OCI-LY1 (cell line): ENCODE measurements at regions not wholly inside any gene's neighbourhood (a gene's known extent, or its start where the extent isn't known, plus 50 kb on each side); places are given as distances from the start of the nearest gene placed in this dataset.
"Not testable (repeated sequence)": the region's sequence is repeated elsewhere in the genome, so short reads cannot be mapped to it uniquely, and the experiment has no call there.

Experiments used
- H2AFZ ChIP-seq: fragments of 200-600 bp; sonication (generic), shearing (Covaris generic); 2 replicates; pipeline ENCODE4 v1.6.0; 2014; ENCODE audit warnings: antibody characterized with exemption, mild to moderate bottlenecking, low read length
- H3F3A ChIP-seq: fragments of 200-600 bp; sonication (generic), shearing (Covaris generic); 2 replicates; pipeline ENCODE4 v1.6.0; 2014; ENCODE audit warnings: mild to moderate bottlenecking, antibody characterized with exemption, low read length, moderate library complexity; ENCODE audit not compliant: insufficient read depth
- H3K27ac ChIP-seq: fragments of 200-600 bp; sonication (generic); 2 replicates; pipeline ENCODE4 v1.5.1; 2014; ENCODE audit warnings: low read length, mixed run types, mild to moderate bottlenecking, low read depth; ENCODE audit not compliant: poor library complexity, severe bottlenecking
- H3K27me3 ChIP-seq: fragments of 200-600 bp; sonication (generic); 2 replicates; pipeline ENCODE4 v1.6.0; 2014; ENCODE audit warnings: antibody characterized with exemption, mild to moderate bottlenecking, low read length, moderate library complexity; ENCODE audit not compliant: insufficient read depth
- H3K36me3 ChIP-seq: fragments of 200-600 bp; sonication (generic); 2 replicates; pipeline ENCODE4 v1.6.1; 2014; ENCODE audit warnings: mild to moderate bottlenecking, antibody characterized with exemption, low read length, moderate library complexity, mixed read lengths; ENCODE audit not compliant: insufficient read depth
- H3K4me1 ChIP-seq: fragments of 200-600 bp; sonication (generic); 2 replicates; pipeline ENCODE4 v1.5.1; 2014; ENCODE audit warnings: mild to moderate bottlenecking, low read length, moderate library complexity; ENCODE audit not compliant: insufficient read depth, severe bottlenecking
- H3K4me2 ChIP-seq: fragments of 200-600 bp; sonication (generic), shearing (Covaris generic); 2 replicates; pipeline ENCODE4 v1.6.1; 2014; ENCODE audit warnings: low read length
- H3K4me3 ChIP-seq: fragments of 200-600 bp; sonication (generic); 2 replicates; pipeline ENCODE4 v1.5.1; 2014; ENCODE audit warnings: low read length, low read depth, mild to moderate bottlenecking, mixed read lengths; ENCODE audit not compliant: poor library complexity, severe bottlenecking
- H3K79me2 ChIP-seq: fragments of 200-600 bp; shearing (Covaris generic); 2 replicates; pipeline ENCODE4 v1.6.1; 2016; ENCODE audit warnings: mixed run types, low read length, mixed read lengths; ENCODE audit not compliant: insufficient read depth
- H3K9ac ChIP-seq: fragments of 200-600 bp; sonication (generic), shearing (Covaris generic); 2 replicates; pipeline ENCODE4 v1.6.1; 2014; ENCODE audit warnings: mild to moderate bottlenecking, low read length, mixed read lengths
- H3K9me2 ChIP-seq: fragments of 200-600 bp; sonication (generic), shearing (Covaris generic); 2 replicates; pipeline ENCODE4 v1.6.1; 2014; ENCODE audit warnings: low read depth, mild to moderate bottlenecking, low read length, mixed read lengths
- H3K9me3 ChIP-seq: fragments of 200-600 bp; shearing (Covaris generic); 2 replicates; pipeline ENCODE4 v1.6.1; 2014; ENCODE audit warnings: low read length, mixed read lengths
- H4K20me1 ChIP-seq: fragments of 200-600 bp; sonication (generic), shearing (Covaris generic); 2 replicates; pipeline ENCODE4 v1.6.0; 2016; ENCODE audit warnings: mild to moderate bottlenecking, low read length; ENCODE audit not compliant: insufficient read depth
- CTCF ChIP-seq: fragments of 200-600 bp; sonication (generic), shearing (Covaris generic); IDR thresholded peaks from 2 replicates; pipeline ENCODE4 v1.5.1; 2017; ENCODE audit warnings: mild to moderate bottlenecking, antibody characterized with exemption, low read length, moderate library complexity, mixed read lengths
- EZH2 ChIP-seq: fragments of 200-600 bp; sonication (generic), shearing (Covaris generic); IDR thresholded peaks from 2 replicates; pipeline ENCODE4 v1.8.0; 2017; ENCODE audit warnings: borderline replicate concordance, mixed run types, mild to moderate bottlenecking, antibody characterized with exemption, low read length, moderate library complexity, mixed read lengths

- Histone ChIP-seq H3K9ac (no peak overlapping the region), H3F3A (no peaks in the 10 kb centered on the region), H3K4me2 (no peak overlapping the region), H3K27ac (no peak overlapping the region), H3K4me3 (no peak overlapping the region), H3K79me2 (no peaks in the 10 kb centered on the region), H3K27me3 (no peaks in the 10 kb centered on the region), H3K9me2 (no peaks in the 10 kb centered on the region), H4K20me1 (no peaks in the 10 kb centered on the region), H3K9me3 (no peaks in the 10 kb centered on the region), H2AFZ (no peak overlapping the region), H3K4me1 (no peaks in the 10 kb centered on the region), H3K36me3 (no peaks in the 10 kb centered on the region)
- TF ChIP-seq CTCF = no peak
- TF ChIP-seq EZH2 = no peak
Observed at GRCh38 chr12:90449611-90450010, 505.4 kb downstream of the CCER1 start.

GRCh38 chr12:90443466-90443865 is 511.5 kb downstream of the CCER1 start:
- not testable (repeated sequence) for H4K20me1 ChIP-seq, H2AFZ ChIP-seq, H3K4me3 ChIP-seq

GRCh38 chr12:90441431-90441830 is 513.5 kb downstream of the CCER1 start:
- Histone ChIP-seq H3K27ac (no peak overlapping the region), H3K9me2 (no peaks in the 10 kb centered on the region), H3K9ac (no peak overlapping the region), H3K4me2 (no peak overlapping the region), H3K36me3 (no peaks in the 10 kb centered on the region), H3K9me3 (no peaks in the 10 kb centered on the region), H3K27me3 (no peaks in the 10 kb centered on the region), H4K20me1 (no peaks in the 10 kb centered on the region), H3K4me3 (no peak overlapping the region), H3K4me1 (no peaks in the 10 kb centered on the region), H3K79me2 (no peaks in the 10 kb centered on the region), H2AFZ (no peak overlapping the region), H3F3A (no peaks in the 10 kb centered on the region)
- no peak for TF ChIP-seq CTCF
- TF ChIP-seq EZH2 = no peak

More at GRCh38 chr12:90443466-90443865, 511.5 kb downstream of the CCER1 start:
- not testable (repeated sequence) for H3K36me3 ChIP-seq, H3K9ac ChIP-seq, H3K27me3 ChIP-seq, H3K27ac ChIP-seq, H3K79me2 ChIP-seq, H3K4me2 ChIP-seq, H3K4me1 ChIP-seq, H3F3A ChIP-seq, H3K9me2 ChIP-seq, H3K9me3 ChIP-seq

GRCh38 chr12:90428881-90429280 is 526.1 kb downstream of the CCER1 start:
- Histone ChIP-seq H3K4me1 (no peaks in the 10 kb centered on the region), H3K9me3 (no peaks in the 10 kb centered on the region), H3K36me3 (no peaks in the 10 kb centered on the region), H3K9me2 (no peaks in the 10 kb centered on the region), H2AFZ (no peak overlapping the region), H3K4me3 (no peak overlapping the region), H3F3A (no peaks in the 10 kb centered on the region), H3K79me2 (no peaks in the 10 kb centered on the region), H3K4me2 (no peak overlapping the region), H3K27me3 (no peaks in the 10 kb centered on the region), H3K27ac (no peak overlapping the region), H3K9ac (no peak overlapping the region), H4K20me1 (no peaks in the 10 kb centered on the region)
- TF ChIP-seq EZH2 = no peak
- TF ChIP-seq CTCF = no peak
